H9 (cell line): ENCODE measurements at regions not wholly inside any gene's neighbourhood (a gene's known extent, or its start where the extent isn't known, plus 50 kb on each side); places are given as distances from the start of the nearest gene placed in this dataset.

Experiments used
- DNase-seq: peaks from one replicate; pipeline ENCODE4 v3.0.0-alpha.2; 2017
- H2AFZ ChIP-seq: one replicate; pipeline ENCODE4 v1.6.1; 2013; ENCODE audit warnings: mild to moderate bottlenecking, low read length, control low read depth, moderate library complexity
- H2AK5ac ChIP-seq: 2 replicates; pipeline ENCODE4 v1.6.1; 2013; ENCODE audit warnings: low read length, control low read depth, mixed read lengths; ENCODE audit not compliant: insufficient read length
- H2BK120ac ChIP-seq: one replicate; pipeline ENCODE4 v1.6.1; 2013; ENCODE audit warnings: low read depth, mild to moderate bottlenecking, low read length, control low read depth, inconsistent platforms; ENCODE audit not compliant: poor library complexity, severe bottlenecking
- H2BK12ac ChIP-seq: 2 replicates; pipeline ENCODE4 v1.6.1; 2013; ENCODE audit warnings: low read length, control low read depth, mixed read lengths, low read depth; ENCODE audit not compliant: insufficient read length
- H2BK15ac ChIP-seq: 2 replicates; pipeline ENCODE4 v1.6.1; 2013; ENCODE audit warnings: low read depth, low read length, control low read depth
- H2BK20ac ChIP-seq: one replicate; pipeline ENCODE4 v1.6.1; 2013; ENCODE audit warnings: low read depth, mild to moderate bottlenecking, low read length, control low read depth, inconsistent platforms; ENCODE audit not compliant: poor library complexity, severe bottlenecking
- H2BK5ac ChIP-seq: 2 replicates; pipeline ENCODE4 v1.6.1; 2013; ENCODE audit warnings: low read length, control low read depth, mixed read lengths; ENCODE audit not compliant: insufficient read length
- H3K14ac ChIP-seq: 2 replicates; pipeline ENCODE4 v1.6.1; 2013; ENCODE audit warnings: low read length, control low read depth; ENCODE audit not compliant: insufficient read depth
- H3K18ac ChIP-seq: 2 replicates; pipeline ENCODE4 v1.6.1; 2013; ENCODE audit warnings: low read depth, mild to moderate bottlenecking, mixed read lengths, low read length, control low read depth; ENCODE audit not compliant: insufficient read length
- H3K23ac ChIP-seq: 2 replicates; pipeline ENCODE4 v1.6.1; 2013; ENCODE audit warnings: low read length, control low read depth, mixed read lengths, low read depth; ENCODE audit not compliant: insufficient read length
- H3K23me2 ChIP-seq: 2 replicates; pipeline ENCODE4 v1.6.1; 2013; ENCODE audit warnings: low read depth, mild to moderate bottlenecking, mixed read lengths, low read length, control low read depth; ENCODE audit not compliant: insufficient read length, poor library complexity, severe bottlenecking
- H3K27ac ChIP-seq: 2 replicates; pipeline ENCODE4 v1.5.1; 2013; ENCODE audit warnings: low read length, control low read depth, mixed read lengths, low read depth; ENCODE audit not compliant: insufficient read length
- H3K27me3 ChIP-seq: 2 replicates; pipeline ENCODE4 v1.6.1; 2013; ENCODE audit warnings: low read length, control low read depth, inconsistent platforms; ENCODE audit not compliant: insufficient read depth
- H3K4ac ChIP-seq: 2 replicates; pipeline ENCODE4 v1.6.1; 2013; ENCODE audit warnings: low read depth, mild to moderate bottlenecking, control low read depth, inconsistent platforms, low read length, moderate library complexity
- H3K4me1 ChIP-seq: 2 replicates; pipeline ENCODE4 v1.6.1; 2013; ENCODE audit warnings: low read length, control low read depth, inconsistent platforms; ENCODE audit not compliant: insufficient read depth
- H3K4me2 ChIP-seq: 2 replicates; pipeline ENCODE4 v1.6.1; 2013; ENCODE audit warnings: low read length, control low read depth, mixed read lengths; ENCODE audit not compliant: insufficient read length, insufficient read depth
- H3K56ac ChIP-seq: 2 replicates; pipeline ENCODE4 v1.6.1; 2013; ENCODE audit warnings: low read depth, mild to moderate bottlenecking, mixed read lengths, low read length, control low read depth; ENCODE audit not compliant: insufficient read length
- H3K79me1 ChIP-seq: 2 replicates; pipeline ENCODE4 v1.6.1; 2013; ENCODE audit warnings: low read depth, mild to moderate bottlenecking, moderate library complexity, low read length, control low read depth, inconsistent platforms; ENCODE audit not compliant: insufficient read depth, poor library complexity, severe bottlenecking
- H3K79me2 ChIP-seq: 2 replicates; pipeline ENCODE4 v1.6.1; 2013; ENCODE audit warnings: low read length, control low read depth, inconsistent platforms; ENCODE audit not compliant: insufficient read depth
- H3K9ac ChIP-seq: 2 replicates; pipeline ENCODE4 v1.6.1; 2013; ENCODE audit warnings: low read length, control low read depth, mixed read lengths; ENCODE audit not compliant: insufficient read length; ENCODE audit errors: extremely low read depth
- H3K9me3 ChIP-seq: one replicate; pipeline ENCODE4 v1.6.1; 2013; ENCODE audit warnings: low read depth, low read length, inconsistent platforms; ENCODE audit not compliant: control insufficient read depth
- H3T11ph ChIP-seq: one replicate; pipeline ENCODE4 v1.6.1; 2013; ENCODE audit warnings: mild to moderate bottlenecking, low read length, control low read depth, inconsistent platforms
- H4K20me1 ChIP-seq: one replicate; pipeline ENCODE4 v1.6.1; 2013; ENCODE audit not compliant: control insufficient read depth, insufficient read length, insufficient read depth
- H4K5ac ChIP-seq: 2 replicates; pipeline ENCODE4 v1.6.1; 2013; ENCODE audit warnings: low read depth, mild to moderate bottlenecking, mixed read lengths, low read length, control low read depth; ENCODE audit not compliant: insufficient read length
- H4K8ac ChIP-seq: replicated peaks from 2 replicates; pipeline ENCODE4 v1.6.1; 2013; ENCODE audit warnings: low read length, control low read depth, mixed read lengths, low read depth; ENCODE audit not compliant: insufficient read length
- H4K91ac ChIP-seq: 2 replicates; pipeline ENCODE4 v1.6.1; 2013; ENCODE audit warnings: low read depth, mild to moderate bottlenecking, moderate library complexity, mixed read lengths, low read length, control low read depth; ENCODE audit not compliant: insufficient read length
- H3K27ac Mint-ChIP-seq, 3 experiments: 2 replicates in 2 of 3; 3 replicates in 1 of 3; pipeline ENCODE4 v1.8.0; 2020 to 2021; ENCODE audit warnings: mixed read lengths in 3 of 3, mild to moderate bottlenecking in 1 of 3, moderate library complexity in 1 of 3
- H3K27me3 Mint-ChIP-seq: 2 replicates; pipeline ENCODE4 v1.8.0; 2021; ENCODE audit warnings: low read depth, mild to moderate bottlenecking, moderate library complexity, mixed read lengths
- H3K36me3 Mint-ChIP-seq, 3 experiments: 2 replicates in 2 of 3; 3 replicates in 1 of 3; pipeline ENCODE4 v1.8.0; 2020 to 2021; ENCODE audit warnings: low read depth in 3 of 3, mixed read lengths in 3 of 3; ENCODE audit not compliant: insufficient read depth in 1 of 3
- H3K4me1 Mint-ChIP-seq, 2 experiments: 2 replicates each; pipeline ENCODE4 v1.8.0; 2020; ENCODE audit warnings: mixed read lengths in 2 of 2
- H3K4me3 Mint-ChIP-seq, 2 experiments: 2 replicates in 1 of 2; 3 replicates in 1 of 2; pipeline ENCODE4 v1.8.0; 2020 to 2021; ENCODE audit warnings: mild to moderate bottlenecking in 2 of 2, mixed read lengths in 2 of 2, moderate library complexity in 1 of 2
- H3K9me3 Mint-ChIP-seq, 2 experiments: 2 replicates in 1 of 2; 3 replicates in 1 of 2; pipeline ENCODE4 v1.8.0; 2020; ENCODE audit warnings: mild to moderate bottlenecking in 2 of 2, mixed read lengths in 2 of 2, moderate library complexity in 1 of 2
- WGBS: extraction: QIAGEN DNeasy Blood & Tissue Kit; methylation state at CpG from one replicate; pipeline ENCODE4 v1.1.7; 2013; ENCODE audit warnings: missing lambda C conversion rate, low lambda C conversion rate, mixed read lengths; ENCODE audit not compliant: insufficient read length; ENCODE audit errors: extremely low coverage; 5-methylcytosine and 5-hydroxymethylcytosine counted together
- TF ChIP-seq, protein P1 (sequence below): fragments of 200-600 bp; sonication (generic); conservative IDR thresholded peaks from 3 replicates; pipeline ENCODE4 v1.8.0; 2021; ENCODE audit warnings: antibody characterized with exemption, mild to moderate bottlenecking

GRCh38 chr2:239832490-239833268 is 192.5 kb downstream of the NDUFA10 start:
- TF ChIP-seq, protein P1, sequence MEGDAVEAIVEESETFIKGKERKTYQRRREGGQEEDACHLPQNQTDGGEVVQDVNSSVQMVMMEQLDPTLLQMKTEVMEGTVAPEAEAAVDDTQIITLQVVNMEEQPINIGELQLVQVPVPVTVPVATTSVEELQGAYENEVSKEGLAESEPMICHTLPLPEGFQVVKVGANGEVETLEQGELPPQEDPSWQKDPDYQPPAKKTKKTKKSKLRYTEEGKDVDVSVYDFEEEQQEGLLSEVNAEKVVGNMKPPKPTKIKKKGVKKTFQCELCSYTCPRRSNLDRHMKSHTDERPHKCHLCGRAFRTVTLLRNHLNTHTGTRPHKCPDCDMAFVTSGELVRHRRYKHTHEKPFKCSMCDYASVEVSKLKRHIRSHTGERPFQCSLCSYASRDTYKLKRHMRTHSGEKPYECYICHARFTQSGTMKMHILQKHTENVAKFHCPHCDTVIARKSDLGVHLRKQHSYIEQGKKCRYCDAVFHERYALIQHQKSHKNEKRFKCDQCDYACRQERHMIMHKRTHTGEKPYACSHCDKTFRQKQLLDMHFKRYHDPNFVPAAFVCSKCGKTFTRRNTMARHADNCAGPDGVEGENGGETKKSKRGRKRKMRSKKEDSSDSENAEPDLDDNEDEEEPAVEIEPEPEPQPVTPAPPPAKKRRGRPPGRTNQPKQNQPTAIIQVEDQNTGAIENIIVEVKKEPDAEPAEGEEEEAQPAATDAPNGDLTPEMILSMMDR, result no peak
- Histone ChIP-seq H3K9me3 (no peaks in the 10 kb centered on the region), H3K4me1 (peaks cover 2% of the 10 kb centered on the region; the same call in 1 of the 2 replicates), H3K9ac (no peak overlapping the region), H3T11ph (no peak overlapping the region), H3K4me2 (no peak overlapping the region), H2BK5ac (no peak overlapping the region), H3K27ac (no peak overlapping the region), H2BK15ac (no peak overlapping the region), H3K56ac (no peak overlapping the region), H3K27me3 (no peaks in the 10 kb centered on the region), H4K91ac (no peak overlapping the region), H2AK5ac (no peak overlapping the region), H4K5ac (no peak overlapping the region), H3K4ac (no peak overlapping the region), H3K79me2 (no peaks in the 10 kb centered on the region), H4K20me1 (no peaks in the 10 kb centered on the region), H3K18ac (no peak overlapping the region), H3K23ac (no peak overlapping the region), H2BK120ac (no peak overlapping the region), H3K23me2 (no peaks in the 10 kb centered on the region), H2AFZ (no peak overlapping the region), H3K79me1 (no peaks in the 10 kb centered on the region), H4K8ac (no peak overlapping the region), H2BK20ac (no peak overlapping the region), H3K14ac (no peak overlapping the region; the same call in 1 of the 2 replicates), H2BK12ac (no peak overlapping the region)
- Mint-ChIP-seq H3K4me3 (no peak overlapping the region), H3K4me1 (peaks cover 21 to 22% of the 10 kb centered on the region in 2 experiments), H3K27ac (no peak overlapping the region; a peak in 1 of 7 replicates), H3K27me3 (peaks cover 11% of the 10 kb centered on the region), H3K9me3 (peaks cover 0 to 2% of the 10 kb centered on the region in 2 experiments; a peak in 4 of 5 replicates), H3K36me3 (peaks cover 0 to 4% (median 0%) of the 10 kb centered on the region in 3 experiments; a peak in 1 of 7 replicates)
- peak; percentile 19 for DNase-seq
- no CpG with 5 or more reads among the region's 19 CpGs for WGBS
